Activated naive CD4-positive, alpha-beta T cell treated with anti-CD3 and anti-CD28 coated beads, Interleukin-2, amount 50 U/mL, for 24 hours (primary cell): ENCODE measurements at regions not wholly inside any gene's neighbourhood (a gene's known extent, or its start where the extent isn't known, plus 50 kb on each side); places are given as distances from the start of the nearest gene placed in this dataset.
"Not testable (repeated sequence)": the region's sequence is repeated elsewhere in the genome, so short reads cannot be mapped to it uniquely, and the experiment has no call there.

Source experiments
- H3K27ac Mint-ChIP-seq: one replicate; pipeline ENCODE4 v1.8.0; 2021; ENCODE audit warnings: mild to moderate bottlenecking, mixed read lengths
- H3K27me3 Mint-ChIP-seq: one replicate; pipeline ENCODE4 v1.8.0; 2021; ENCODE audit warnings: mixed read lengths
- H3K36me3 Mint-ChIP-seq: one replicate; pipeline ENCODE4 v1.8.0; 2021; ENCODE audit warnings: mixed read lengths
- H3K4me1 Mint-ChIP-seq: one replicate; pipeline ENCODE4 v1.8.0; 2021; ENCODE audit warnings: mixed read lengths
- H3K4me3 Mint-ChIP-seq: one replicate; pipeline ENCODE4 v1.8.0; 2021; ENCODE audit warnings: mild to moderate bottlenecking, mixed read lengths
- H3K9me3 Mint-ChIP-seq: one replicate; pipeline ENCODE4 v1.8.0; 2021; ENCODE audit warnings: mixed read lengths

DNA sequence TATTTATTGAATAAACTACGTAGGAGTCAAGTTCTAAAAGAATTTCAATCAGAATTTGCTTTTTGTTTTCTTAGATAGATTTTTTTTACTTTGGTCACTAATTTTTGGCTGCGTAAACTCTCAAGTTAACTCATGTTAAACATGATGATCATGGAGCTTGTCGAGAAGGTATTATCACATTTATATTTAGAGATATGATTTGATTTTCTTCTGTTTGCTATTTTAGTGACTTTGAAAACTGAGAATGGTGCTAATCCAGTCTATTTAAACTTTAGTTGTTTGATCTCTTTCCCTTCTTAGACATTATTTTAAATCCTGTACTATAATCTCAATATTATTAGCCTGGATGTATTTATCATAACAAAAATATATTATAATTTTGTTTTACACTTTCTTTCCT is 179.4 kb upstream of the SEMA3C start:
- no peaks in the 10 kb centered on the region for H3K4me1 Mint-ChIP-seq
- no peak overlapping the region for H3K27ac Mint-ChIP-seq
- H3K27me3 Mint-ChIP-seq = no peaks in the 10 kb centered on the region
- peaks cover 5% of the 10 kb centered on the region for H3K9me3 Mint-ChIP-seq
- H3K4me3 Mint-ChIP-seq = no peak overlapping the region
- no peaks in the 10 kb centered on the region for H3K36me3 Mint-ChIP-seq

DNA sequence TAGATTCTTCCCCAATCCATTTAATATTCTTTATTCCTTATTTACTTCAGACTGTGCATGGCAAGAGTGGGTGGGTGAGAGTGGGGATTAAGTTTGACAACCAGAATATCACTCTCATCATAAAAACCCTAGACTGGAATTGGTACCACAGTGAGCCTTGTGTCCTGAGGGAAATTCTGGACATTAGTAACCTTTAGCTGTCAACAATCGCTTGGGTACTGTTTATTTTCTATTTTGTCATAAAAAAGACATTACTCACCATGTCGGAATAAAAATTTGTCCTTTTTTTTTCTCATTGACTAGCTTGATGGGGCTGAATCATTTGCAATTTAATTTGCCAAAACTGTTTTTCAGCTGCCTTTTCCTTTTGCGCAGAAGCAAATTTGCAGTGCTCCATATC is 176.1 kb upstream of the SEMA3C start:
- H3K4me3 Mint-ChIP-seq = no peak overlapping the region
- peaks cover 5% of the 10 kb centered on the region for H3K9me3 Mint-ChIP-seq
- H3K4me1 Mint-ChIP-seq = no peaks in the 10 kb centered on the region
- no peaks in the 10 kb centered on the region for H3K36me3 Mint-ChIP-seq
- H3K27ac Mint-ChIP-seq = no peak overlapping the region
- no peaks in the 10 kb centered on the region for H3K27me3 Mint-ChIP-seq

DNA sequence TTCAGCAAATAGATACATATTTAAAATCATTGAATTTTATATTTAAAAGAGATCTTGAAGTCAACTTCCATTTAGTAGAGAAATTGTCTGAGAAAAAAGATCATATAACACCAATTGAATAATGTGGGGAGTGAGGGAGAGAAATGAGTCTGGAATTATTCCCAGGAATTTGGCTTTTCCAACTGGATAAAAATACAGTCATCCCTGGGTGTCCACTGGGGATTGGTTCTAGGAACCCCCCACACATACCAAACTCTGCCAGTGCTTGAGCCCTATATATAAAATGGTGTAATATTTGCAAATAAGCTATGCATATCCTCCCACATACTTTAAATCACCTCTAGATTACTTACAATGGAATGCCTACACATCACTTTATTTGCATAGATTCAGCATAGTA is 162.8 kb upstream of the SEMA3C start:
- no peaks in the 10 kb centered on the region for H3K27me3 Mint-ChIP-seq
- peaks cover 9% of the 10 kb centered on the region for H3K9me3 Mint-ChIP-seq
- H3K4me1 Mint-ChIP-seq = no peaks in the 10 kb centered on the region
- H3K27ac Mint-ChIP-seq = no peak overlapping the region
- H3K4me3 Mint-ChIP-seq = no peak overlapping the region
- no peaks in the 10 kb centered on the region for H3K36me3 Mint-ChIP-seq

- Mint-ChIP-seq H3K4me3 (no peak overlapping the region), H3K27me3 (no peaks in the 10 kb centered on the region), H3K27ac (no peak overlapping the region), H3K9me3 (peaks cover 9% of the 10 kb centered on the region), H3K4me1 (no peaks in the 10 kb centered on the region), H3K36me3 (no peaks in the 10 kb centered on the region)
Measured at GRCh38 chr7:81080553-81080952, 161.7 kb upstream of the SEMA3C start.

- Mint-ChIP-seq H3K4me1 (no peaks in the 10 kb centered on the region), H3K9me3 (peaks cover 9% of the 10 kb centered on the region), H3K36me3 (no peaks in the 10 kb centered on the region), H3K27ac (no peak overlapping the region), H3K27me3 (no peaks in the 10 kb centered on the region), H3K4me3 (no peak overlapping the region)
Measured at GRCh38 chr7:81079746-81080145, 160.9 kb upstream of the SEMA3C start.

GRCh38 chr7:81075150-81075549 is 156.3 kb upstream of the SEMA3C start:
- H3K4me3 Mint-ChIP-seq = no peak overlapping the region
- no peaks in the 10 kb centered on the region for H3K36me3 Mint-ChIP-seq

GRCh38 chr7:81074406-81074805 is 155.6 kb upstream of the SEMA3C start:
- no peak overlapping the region for H3K4me3 Mint-ChIP-seq
- no peaks in the 10 kb centered on the region for H3K4me1 Mint-ChIP-seq
- no peaks in the 10 kb centered on the region for H3K36me3 Mint-ChIP-seq
- no peak overlapping the region for H3K27ac Mint-ChIP-seq
- no peaks in the 10 kb centered on the region for H3K27me3 Mint-ChIP-seq
- peaks cover 8% of the 10 kb centered on the region for H3K9me3 Mint-ChIP-seq

More at GRCh38 chr7:81075150-81075549, 156.3 kb upstream of the SEMA3C start:
- peaks cover 12% of the 10 kb centered on the region for H3K9me3 Mint-ChIP-seq
- no peaks in the 10 kb centered on the region for H3K27me3 Mint-ChIP-seq
- no peak overlapping the region for H3K27ac Mint-ChIP-seq
- H3K4me1 Mint-ChIP-seq = no peaks in the 10 kb centered on the region

- Mint-ChIP-seq H3K4me1 (no peaks in the 10 kb centered on the region), H3K4me3 (no peak overlapping the region), H3K36me3 (no peaks in the 10 kb centered on the region), H3K27ac (no peak overlapping the region), H3K27me3 (no peaks in the 10 kb centered on the region), H3K9me3 (peaks cover 8% of the 10 kb centered on the region)
Measured at GRCh38 chr7:81073931-81074251, 155.0 kb upstream of the SEMA3C start.

DNA sequence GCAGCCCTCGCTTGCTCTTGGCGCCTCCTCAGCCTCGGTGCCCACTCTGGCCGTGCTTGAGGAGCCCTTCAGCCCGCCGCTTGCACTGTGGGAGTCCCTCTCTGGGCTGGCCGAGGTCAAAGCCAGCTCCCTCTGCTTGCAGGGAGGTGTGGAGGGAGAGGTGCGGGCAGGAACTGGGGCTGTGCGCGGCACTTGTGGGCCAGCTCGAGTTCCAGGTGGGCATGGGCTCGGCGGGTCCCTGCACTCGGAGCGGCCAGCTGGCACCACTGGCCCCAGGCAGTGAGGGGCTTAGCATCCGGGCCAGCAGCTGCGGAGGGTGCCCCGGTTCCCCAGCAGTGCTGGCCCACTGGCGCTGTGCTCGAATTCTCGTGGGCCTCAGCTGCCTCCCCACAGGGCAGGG is 152.1 kb upstream of the SEMA3C start:
- Mint-ChIP-seq H3K27ac (no peak overlapping the region), H3K27me3 (no peaks in the 10 kb centered on the region), H3K4me3 (no peak overlapping the region), H3K4me1 (no peaks in the 10 kb centered on the region), H3K36me3 (no peaks in the 10 kb centered on the region), H3K9me3 (peaks cover 3% of the 10 kb centered on the region)

DNA sequence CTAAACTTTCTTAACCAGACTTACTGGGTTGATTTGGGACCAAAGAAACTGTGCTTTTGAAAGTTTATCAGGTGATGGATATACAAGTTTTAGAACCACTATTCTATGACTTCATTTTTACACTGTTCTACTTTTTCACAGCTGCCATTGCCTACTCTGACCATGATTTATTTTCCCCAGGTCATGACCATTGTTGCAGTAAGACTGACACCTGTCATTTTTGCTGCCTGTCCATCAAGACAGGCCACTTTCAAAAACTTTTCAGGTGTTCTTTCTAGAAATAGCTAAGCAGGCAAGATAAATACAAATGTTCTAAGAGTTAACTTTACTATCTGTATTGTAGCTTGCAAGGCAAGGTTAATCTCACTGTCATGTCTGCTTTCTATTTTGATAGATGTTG is 147.9 kb upstream of the SEMA3C start:
- Mint-ChIP-seq H3K4me3 (no peak overlapping the region), H3K27me3 (no peaks in the 10 kb centered on the region), H3K27ac (no peak overlapping the region), H3K9me3 (no peaks in the 10 kb centered on the region), H3K36me3 (no peaks in the 10 kb centered on the region), H3K4me1 (no peaks in the 10 kb centered on the region)

- Mint-ChIP-seq H3K27me3 (no peaks in the 10 kb centered on the region), H3K27ac (no peak overlapping the region), H3K4me3 (no peak overlapping the region), H3K36me3 (no peaks in the 10 kb centered on the region), H3K9me3 (no peaks in the 10 kb centered on the region), H3K4me1 (no peaks in the 10 kb centered on the region)
Measured at GRCh38 chr7:81064426-81064825, 145.6 kb upstream of the SEMA3C start.

DNA sequence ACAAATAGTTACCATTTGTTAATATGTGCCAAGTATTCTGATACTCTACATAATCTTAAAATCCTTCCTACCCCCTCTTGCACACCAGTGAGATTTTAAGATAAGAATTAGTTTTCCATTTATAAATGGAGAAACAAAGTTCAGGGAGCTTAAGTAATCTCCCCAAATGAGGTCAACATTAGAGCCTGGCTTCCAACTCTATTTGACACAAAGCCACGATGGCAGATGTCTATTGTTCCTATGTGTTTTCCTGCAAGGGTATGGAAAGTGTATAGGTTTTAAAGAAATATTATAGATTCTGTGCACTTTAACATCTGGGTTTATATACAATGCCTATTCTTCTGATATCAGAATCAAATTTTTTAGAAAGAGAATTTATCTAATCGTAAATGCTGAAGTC is 143.9 kb upstream of the SEMA3C start:
- no peaks in the 10 kb centered on the region for H3K27me3 Mint-ChIP-seq
- no peaks in the 10 kb centered on the region for H3K9me3 Mint-ChIP-seq
- H3K36me3 Mint-ChIP-seq = no peaks in the 10 kb centered on the region
- no peaks in the 10 kb centered on the region for H3K4me1 Mint-ChIP-seq
- H3K4me3 Mint-ChIP-seq = no peak overlapping the region
- no peak overlapping the region for H3K27ac Mint-ChIP-seq

GRCh38 chr7:81057469-81057868 is 138.6 kb upstream of the SEMA3C start:
- not testable (repeated sequence) for H3K4me1 Mint-ChIP-seq, H3K27ac Mint-ChIP-seq, H3K4me3 Mint-ChIP-seq, H3K36me3 Mint-ChIP-seq, H3K9me3 Mint-ChIP-seq, H3K27me3 Mint-ChIP-seq

GRCh38 chr7:81053623-81054022 is 134.8 kb upstream of the SEMA3C start:
- no peak overlapping the region for H3K27ac Mint-ChIP-seq
- H3K36me3 Mint-ChIP-seq = no peaks in the 10 kb centered on the region
- H3K9me3 Mint-ChIP-seq = peaks cover 7% of the 10 kb centered on the region
- H3K4me3 Mint-ChIP-seq = no peak overlapping the region
- H3K27me3 Mint-ChIP-seq = no peaks in the 10 kb centered on the region
- no peaks in the 10 kb centered on the region for H3K4me1 Mint-ChIP-seq

DNA sequence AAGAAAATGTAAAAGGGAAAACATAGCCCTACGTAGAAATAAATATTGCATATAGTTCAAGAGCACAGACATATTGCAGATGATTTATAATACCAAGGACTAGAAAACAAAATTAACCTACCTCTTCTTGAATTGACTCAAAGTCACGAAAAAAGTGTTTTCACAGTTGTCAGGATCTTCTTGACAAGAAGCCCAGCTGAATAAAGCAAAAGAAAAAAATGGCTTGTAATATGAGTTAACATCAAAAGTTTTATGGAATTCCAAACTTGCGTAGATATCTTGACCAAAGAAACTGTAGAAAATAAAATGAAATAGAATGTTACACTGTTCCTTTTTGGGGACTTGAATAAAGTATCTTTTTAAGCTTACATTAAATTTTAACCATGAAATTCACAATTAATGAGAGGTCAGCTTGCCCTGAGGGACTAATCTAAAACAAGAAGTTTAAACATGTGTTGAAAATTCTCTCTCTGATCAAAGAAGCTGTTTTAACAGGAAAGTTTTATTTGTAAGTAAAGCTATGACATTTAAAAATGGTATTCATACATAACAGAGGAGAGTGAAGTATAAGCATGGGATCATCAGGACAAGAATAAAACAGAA is 133.1 kb upstream of the SEMA3C start:
- Mint-ChIP-seq H3K36me3 (no peaks in the 10 kb centered on the region), H3K4me3 (no peak overlapping the region), H3K4me1 (no peaks in the 10 kb centered on the region), H3K27ac (no peak overlapping the region), H3K27me3 (no peaks in the 10 kb centered on the region), H3K9me3 (peaks cover 14% of the 10 kb centered on the region)

GRCh38 chr7:81045491-81046030 is 126.7 kb upstream of the SEMA3C start:
- no peak overlapping the region for H3K4me3 Mint-ChIP-seq
- H3K9me3 Mint-ChIP-seq = peaks cover 32% of the 10 kb centered on the region
- no peaks in the 10 kb centered on the region for H3K36me3 Mint-ChIP-seq
- H3K27me3 Mint-ChIP-seq = no peaks in the 10 kb centered on the region
- no peak overlapping the region for H3K27ac Mint-ChIP-seq
- no peaks in the 10 kb centered on the region for H3K4me1 Mint-ChIP-seq

GRCh38 chr7:81042646-81043045 is 123.8 kb upstream of the SEMA3C start:
- H3K4me1 Mint-ChIP-seq = not testable (repeated sequence)
- H3K9me3 Mint-ChIP-seq = peaks cover 25% of the 10 kb centered on the region

More at GRCh38 chr7:81042646-81043045, 123.8 kb upstream of the SEMA3C start:
- not testable (repeated sequence) for H3K4me3 Mint-ChIP-seq, H3K36me3 Mint-ChIP-seq, H3K27ac Mint-ChIP-seq, H3K27me3 Mint-ChIP-seq
